ENCODE measurements at regions not wholly inside any gene's neighbourhood (a gene's known extent, or its start where the extent isn't known, plus 50 kb on each side); places are given as distances from the start of the nearest gene placed in this dataset.

GRCh38 chr16:72419638-72420037 lies 247.7 kb upstream of the PMFBP1 start:
- TF ChIP-seq CTCF (conservative IDR thresholded peaks at IDR 0.05; ENCODE audit: low read depth, low read length) (no peak), EZH2 (IDR thresholded peaks at IDR 0.05; ENCODE audit: low read length, unreplicated experiment) (no peak)
